ENCODE measurements at regions not wholly inside any gene's neighbourhood (a gene's known extent, or its start where the extent isn't known, plus 50 kb on each side); places are given as distances from the start of the nearest gene placed in this dataset.

GRCh38 chr1:29416267-29417146 is 180.2 kb downstream of the PTPRU start:
- TF ChIP-seq EZH2 (IDR thresholded peaks at IDR 0.05; ENCODE audit: low read length) = no peak
- TF ChIP-seq, protein P1, sequence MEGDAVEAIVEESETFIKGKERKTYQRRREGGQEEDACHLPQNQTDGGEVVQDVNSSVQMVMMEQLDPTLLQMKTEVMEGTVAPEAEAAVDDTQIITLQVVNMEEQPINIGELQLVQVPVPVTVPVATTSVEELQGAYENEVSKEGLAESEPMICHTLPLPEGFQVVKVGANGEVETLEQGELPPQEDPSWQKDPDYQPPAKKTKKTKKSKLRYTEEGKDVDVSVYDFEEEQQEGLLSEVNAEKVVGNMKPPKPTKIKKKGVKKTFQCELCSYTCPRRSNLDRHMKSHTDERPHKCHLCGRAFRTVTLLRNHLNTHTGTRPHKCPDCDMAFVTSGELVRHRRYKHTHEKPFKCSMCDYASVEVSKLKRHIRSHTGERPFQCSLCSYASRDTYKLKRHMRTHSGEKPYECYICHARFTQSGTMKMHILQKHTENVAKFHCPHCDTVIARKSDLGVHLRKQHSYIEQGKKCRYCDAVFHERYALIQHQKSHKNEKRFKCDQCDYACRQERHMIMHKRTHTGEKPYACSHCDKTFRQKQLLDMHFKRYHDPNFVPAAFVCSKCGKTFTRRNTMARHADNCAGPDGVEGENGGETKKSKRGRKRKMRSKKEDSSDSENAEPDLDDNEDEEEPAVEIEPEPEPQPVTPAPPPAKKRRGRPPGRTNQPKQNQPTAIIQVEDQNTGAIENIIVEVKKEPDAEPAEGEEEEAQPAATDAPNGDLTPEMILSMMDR (optimal IDR thresholded peaks at IDR 0.05 in 1 of 3, IDR thresholded peaks at IDR 0.05 in 1 of 3, conservative IDR thresholded peaks at IDR 0.05 in 1 of 3; ENCODE audit: extremely low read depth in 1 of 3, insufficient read depth in 2 of 3, low read length in 3 of 3) = peak in 1 of 3 experiments; percentile 13

All from keratinocyte (primary cell).